Suppressor macrophage treated with lipopolysaccharide for 1 hour (primary cell): ENCODE measurements at regions not wholly inside any gene's neighbourhood (a gene's known extent, or its start where the extent isn't known, plus 50 kb on each side); places are given as distances from the start of the nearest gene placed in this dataset.

Experiments
- DNase-seq, 3 donors: peaks; one replicate each; pipeline ENCODE4 v3.0.0-alpha.2; 2020 to 2022

DNA sequence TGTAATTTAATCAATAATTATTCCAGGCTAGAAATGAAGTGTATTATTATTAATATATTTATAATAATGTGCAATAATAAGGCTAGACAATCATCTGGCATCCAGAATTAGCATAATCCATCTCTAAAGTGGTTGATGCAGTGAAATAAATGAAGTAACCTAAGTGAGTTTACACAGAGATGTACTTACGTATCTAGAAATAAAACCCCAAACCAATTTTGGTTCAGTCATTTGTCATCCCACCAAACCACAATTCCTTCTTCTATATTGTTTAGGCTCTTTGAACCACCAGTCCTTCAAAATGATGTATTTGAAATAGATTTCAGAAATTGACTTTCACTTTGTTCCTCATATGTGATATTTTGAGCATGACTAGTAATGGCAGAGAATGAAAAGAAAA is 247.6 kb upstream of the MIR17HG start:
- DNase-seq: no peak

DNA sequence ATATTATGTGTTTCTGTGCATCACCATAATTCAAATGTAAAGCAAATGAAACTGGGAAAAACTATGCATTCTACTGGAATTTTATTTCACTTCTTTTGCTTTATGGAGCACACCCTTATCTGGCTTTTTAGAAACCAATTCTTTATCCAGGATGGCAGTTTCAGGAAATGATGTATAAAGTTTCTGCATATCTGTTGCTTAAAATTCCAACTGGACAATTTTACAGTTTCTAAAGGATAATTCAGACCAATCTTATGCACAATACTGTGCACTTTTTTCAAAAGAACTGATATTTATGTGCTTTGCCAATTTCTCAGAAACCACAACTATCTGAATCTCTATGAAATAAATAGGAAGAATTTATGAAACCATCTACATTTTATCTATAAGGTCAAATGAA is 246.5 kb upstream of the MIR17HG start:
- no peak for DNase-seq

DNA sequence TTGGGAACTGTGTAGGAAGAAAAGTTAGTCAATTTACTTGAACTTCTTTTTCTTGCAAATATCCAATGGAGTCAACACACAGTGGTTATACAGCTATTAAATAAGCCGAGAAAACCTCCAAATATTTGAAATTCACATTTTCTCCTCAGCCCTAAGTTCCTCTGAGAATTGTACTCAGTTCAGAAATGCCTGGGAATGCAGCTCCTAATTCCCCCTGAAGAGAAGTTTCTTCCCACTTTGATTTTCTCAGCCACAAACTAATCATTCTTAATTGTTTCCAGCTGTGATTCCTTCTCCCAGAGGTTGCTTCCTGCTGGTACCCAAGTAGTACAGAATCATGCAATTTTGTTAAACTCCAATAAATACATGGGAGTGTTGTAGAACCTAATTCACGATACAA is 246.1 kb upstream of the MIR17HG start:
- DNase-seq: no peak

DNA sequence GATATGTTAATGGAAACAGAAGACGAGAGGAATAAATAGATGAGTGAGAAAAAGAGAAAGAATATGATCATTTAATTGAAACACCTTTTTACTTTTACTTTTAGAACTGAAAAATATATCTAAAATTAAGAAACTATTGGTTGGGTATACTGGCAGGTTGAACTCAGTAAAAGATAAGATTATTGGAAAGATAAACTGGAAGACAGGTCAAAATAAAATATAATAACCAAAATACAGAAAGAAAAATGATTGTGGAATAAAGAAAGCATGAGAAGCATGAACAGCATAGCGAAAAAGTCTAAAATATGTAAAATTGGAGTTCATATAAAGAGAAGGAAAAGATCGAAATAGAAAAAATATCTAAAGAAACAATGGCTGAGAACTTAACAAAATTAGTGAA is 242.2 kb upstream of the MIR17HG start:
- no peak for DNase-seq

DNA sequence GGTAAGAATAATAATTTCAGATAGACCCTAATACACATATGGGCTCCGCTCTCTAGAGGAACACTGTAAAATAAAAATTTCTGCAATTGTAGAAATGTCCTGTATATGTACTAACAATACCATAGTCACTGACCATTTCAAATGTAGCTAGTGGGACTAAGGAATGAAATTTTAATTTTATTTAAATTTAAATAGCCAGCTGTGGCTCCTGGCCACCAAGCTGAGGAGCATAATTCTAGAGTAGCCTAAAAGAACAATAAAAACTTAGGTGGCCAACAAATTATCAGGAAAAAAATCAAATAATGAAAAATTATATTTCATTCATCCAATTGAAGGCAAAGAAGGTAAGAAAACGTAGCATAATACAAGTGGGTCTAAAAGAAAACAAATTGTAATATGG is 240.9 kb upstream of the MIR17HG start:
- DNase-seq: no peak

DNA sequence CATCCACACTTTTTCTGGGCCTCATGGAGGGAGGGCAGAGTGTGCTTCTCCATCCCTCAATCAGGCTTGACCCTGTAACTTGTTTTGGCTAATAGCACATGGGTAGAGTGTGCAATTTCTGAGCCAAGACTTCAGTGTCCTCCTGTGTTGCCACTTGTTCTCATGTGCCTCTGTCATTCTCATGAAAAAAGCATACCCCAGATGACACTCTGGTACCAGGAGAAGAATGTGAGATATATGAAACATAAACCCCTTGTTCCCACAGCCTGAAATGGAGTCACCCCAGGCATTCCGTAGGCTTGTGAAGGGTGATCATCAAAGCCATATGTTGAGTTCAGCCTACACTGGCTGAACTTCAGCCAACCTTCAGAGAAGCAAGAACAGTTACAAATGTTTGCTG is 239.2 kb upstream of the MIR17HG start:
- no peak for DNase-seq

DNA sequence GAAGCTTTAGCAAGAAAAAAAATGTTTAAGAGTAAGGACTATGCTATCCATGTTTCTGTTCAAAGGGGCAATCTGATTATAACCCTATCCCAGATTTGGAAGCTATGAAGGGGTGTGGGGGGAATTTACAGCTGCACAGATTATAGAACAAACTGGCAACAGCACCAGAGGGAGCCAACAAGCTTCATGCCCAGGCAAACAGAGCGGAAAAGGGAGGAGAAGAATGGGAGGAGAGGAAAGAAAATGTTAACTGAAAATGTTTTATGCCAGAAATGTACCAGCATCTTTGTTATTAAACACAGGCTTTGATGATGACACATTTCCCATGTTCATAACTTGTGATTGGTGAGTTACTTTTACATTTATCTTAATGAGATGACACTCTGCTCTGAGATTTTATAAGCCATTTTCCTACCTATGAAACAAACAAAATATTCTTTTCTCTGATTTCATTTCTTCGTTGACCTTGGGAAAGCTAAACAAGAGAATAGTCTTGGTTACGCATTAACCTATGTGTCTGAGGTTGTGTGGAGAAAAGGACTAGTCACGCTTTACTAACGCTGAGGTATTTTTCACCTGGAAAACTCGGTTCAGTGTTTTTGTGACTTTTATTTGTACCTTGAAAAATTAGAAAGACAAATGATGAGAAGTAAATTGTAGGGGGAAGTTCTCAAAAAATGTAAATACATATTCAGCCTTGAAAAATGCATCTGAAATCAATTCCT is 235.8 kb upstream of the MIR17HG start:
- no peak for DNase-seq

DNA sequence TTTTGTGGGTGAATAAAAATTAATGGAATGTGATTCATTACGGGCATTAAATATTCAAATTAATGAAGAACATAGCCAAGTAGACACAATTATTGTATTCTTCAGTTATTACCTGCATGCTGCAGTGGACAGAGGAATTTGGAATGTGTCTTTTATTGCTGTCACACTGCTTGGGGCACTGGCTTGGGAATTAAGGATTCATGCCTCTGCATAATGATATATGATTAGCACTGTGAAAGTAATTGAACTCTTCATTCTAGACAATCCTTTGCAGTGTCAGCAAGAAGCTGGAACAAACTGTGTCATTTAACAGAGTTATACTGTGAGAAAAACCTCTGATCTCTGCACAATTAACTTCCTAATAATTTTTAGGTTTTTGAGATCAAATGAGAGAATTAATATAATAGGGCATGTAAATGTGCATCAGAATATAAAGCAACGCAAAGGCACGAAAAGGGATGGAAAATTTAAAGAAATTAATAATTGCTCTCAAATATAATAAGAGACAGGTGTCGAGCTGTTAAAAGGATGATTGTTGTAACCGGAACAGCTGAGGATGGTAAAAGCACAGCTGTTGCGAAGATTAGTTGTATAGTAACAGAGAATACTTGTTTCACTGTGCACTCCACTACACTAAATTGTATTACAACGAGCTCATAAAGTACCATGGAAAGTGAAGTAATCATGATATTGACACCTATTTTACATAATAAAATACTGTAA is 235.1 kb upstream of the MIR17HG start:
- no peak for DNase-seq

DNA sequence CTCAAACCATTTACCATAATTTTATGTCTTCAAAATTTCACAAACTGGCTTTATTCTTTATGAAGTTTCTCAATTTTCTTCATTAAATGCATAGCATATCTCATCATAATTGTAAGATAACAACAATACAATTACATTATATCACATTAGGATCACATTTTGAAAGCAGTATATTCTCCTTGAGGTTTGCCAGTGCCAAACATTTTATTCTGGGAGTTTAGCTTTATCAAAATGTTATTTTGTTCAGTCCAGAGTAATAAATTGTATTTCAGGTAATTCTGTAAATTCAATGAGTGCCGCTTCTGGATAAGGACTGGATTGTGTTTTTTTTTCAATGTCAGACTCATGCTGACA is 234.6 kb upstream of the MIR17HG start:
- no peak for DNase-seq

DNA sequence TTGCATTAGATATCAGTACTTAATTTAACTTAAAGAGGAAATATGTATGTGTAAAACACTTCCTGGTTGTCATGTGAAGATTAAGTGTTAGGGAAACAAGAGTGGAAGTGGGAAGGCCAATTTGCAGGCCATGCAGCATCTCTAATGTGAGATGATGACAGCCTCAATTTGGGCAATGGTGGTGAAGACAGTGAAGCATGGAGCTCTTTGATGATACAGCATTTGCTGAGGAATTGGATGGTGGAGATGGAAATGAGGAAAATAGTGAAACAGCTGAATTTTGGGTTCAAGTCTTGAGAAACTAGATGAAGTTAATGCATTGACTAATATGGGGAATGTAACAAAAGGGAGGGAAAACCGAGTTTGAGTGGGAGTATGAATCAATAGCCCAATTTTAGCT is 231.7 kb upstream of the MIR17HG start:
- DNase-seq: peak in 1 of 3 donors; percentile 17

DNA sequence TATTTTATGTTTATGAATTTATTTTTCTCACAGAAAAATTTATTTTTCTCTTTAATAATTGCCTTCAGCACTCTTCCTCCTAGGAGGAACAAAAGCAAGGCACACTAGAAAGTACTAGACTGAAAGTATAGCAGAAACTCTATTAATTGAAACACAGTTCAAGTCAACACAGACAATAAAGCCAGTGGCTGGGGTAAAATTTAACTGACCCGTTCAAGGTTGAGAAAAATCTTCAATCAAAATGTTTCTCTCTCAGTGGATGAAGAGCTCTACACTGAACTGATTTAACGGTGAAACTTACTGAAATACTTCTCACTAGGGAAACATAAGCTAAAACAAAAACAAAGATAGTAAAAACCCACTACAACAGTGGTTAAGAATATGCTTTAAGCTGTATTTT is 230.1 kb upstream of the MIR17HG start:
- no peak for DNase-seq

DNA sequence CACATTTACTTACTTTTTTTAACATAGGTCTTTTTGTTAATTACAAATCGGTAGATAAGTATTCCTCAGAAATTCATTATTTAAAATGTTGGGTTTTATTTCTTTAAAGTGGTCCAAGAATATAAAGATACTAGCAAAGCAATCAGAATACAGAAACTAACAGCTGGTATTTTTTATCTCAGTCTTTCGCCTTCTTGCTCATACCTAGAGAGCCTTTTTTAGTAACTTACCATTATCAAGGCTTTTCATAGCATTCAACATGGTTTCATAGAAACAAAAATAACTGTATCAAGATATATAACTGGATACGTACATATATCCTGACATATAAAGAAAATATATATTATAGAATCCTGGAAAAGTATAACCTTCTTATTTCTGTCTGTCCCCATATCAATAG is 227.8 kb upstream of the MIR17HG start:
- DNase-seq: no peak

DNA sequence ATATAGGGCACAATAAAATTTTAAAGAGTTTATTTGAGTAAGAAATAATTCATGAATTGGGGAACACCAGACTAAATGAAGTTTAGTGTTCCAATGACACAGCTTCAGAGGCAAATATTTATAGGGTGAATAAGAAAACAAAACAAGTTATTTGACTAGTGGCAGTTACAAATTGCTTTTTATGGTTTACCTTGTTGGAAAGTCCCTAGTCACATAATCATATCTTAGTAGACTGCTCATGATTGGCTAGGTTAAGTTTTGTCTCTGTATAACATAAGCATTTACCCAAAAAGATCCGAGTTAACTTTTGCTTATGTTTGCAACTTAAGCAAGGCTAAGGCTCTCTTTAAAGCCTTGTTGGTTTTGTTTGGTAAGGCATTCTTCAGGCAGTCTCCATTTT is 224.7 kb upstream of the MIR17HG start:
- DNase-seq: no peak

DNA sequence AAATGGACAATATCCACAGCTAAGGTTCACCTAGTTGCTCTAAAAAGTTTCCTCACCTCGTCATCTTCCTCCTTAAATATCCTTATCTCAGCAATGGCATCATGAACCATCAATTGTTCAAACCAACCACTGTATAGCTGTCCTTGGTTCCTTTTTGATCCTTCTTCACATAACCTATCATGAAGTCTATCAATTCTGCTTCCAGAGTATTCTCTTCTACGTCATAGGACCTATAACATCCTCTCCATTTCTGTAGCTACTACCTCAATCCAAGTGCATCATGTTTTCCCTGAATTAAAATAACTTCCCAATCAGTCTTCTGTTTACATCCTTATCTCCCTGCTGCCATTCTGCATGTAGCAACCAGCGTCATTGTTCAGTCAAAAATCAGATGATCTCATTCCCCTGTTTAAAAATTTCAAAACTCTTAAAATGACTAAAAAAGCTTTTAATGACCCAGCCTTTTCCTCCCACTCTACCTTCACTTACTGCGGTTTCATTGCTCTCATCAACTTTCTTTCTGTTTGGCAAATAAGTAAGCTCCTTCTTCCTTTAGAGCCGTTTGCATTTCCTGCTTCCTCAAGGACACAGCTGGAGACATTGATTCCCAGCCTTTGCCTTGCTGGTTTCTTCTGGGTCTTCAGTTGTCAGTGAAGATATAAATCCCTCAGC is 223.9 kb upstream of the MIR17HG start:
- peak in 2 of 3 donors; percentile 20 to 33 for DNase-seq

DNA sequence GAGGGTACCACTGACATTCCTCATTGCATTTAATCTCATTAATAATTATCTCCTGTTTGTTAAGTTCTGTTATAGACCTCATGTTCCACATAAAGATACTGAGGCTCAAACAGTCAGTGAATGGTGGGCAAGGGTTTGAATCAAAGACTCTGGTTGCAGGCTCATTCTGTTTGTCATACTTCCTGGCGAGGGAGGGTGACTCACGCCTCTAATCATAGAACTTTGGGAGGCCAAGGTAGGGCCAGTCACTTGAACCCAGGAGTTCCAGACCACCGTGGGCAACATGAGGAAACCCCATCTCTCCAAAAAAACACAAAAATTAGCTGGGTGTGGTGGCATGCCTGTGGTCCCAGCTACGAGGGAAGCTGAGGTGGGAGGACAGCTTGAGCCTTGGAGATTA is 220.7 kb upstream of the MIR17HG start:
- DNase-seq: peak in 1 of 3 donors; percentile 26

DNA sequence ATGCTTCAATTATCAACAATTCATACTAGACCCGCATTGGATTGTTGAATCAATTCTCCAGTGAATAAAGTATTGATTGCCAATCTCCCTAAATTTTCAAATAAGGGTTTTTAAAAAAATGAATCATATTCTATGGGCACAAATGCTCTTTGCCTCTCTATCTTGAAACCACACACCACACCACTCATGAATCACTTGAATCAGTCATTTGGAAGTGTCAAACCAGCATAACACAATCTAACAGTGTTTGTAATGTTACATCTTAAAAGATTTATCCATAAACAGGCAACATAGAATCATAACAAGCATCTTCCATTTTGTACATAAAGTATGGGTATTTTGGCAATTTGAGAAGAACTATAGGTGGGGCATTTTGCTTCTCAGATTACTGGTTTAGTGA is 219.5 kb upstream of the MIR17HG start:
- DNase-seq: no peak

DNA sequence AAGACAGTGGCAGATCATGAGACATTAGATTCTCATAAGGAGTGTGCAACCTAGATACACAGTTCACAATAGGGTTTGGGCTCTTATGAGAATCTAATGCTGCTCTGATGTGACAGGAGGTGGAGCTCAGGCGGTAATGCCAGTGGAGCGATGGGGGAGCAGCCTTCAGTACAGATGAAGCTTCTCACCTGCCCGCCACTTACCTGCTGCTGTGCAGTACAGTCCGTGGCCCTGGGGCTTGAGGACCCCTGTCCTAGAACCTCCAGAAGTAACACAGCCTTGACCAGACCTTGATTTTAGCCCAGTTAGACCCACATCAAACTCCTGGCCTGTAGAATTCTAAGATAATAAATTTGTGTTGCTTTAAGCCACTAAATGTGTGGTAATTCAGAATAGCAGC is 215.1 kb upstream of the MIR17HG start:
- no peak for DNase-seq

DNA sequence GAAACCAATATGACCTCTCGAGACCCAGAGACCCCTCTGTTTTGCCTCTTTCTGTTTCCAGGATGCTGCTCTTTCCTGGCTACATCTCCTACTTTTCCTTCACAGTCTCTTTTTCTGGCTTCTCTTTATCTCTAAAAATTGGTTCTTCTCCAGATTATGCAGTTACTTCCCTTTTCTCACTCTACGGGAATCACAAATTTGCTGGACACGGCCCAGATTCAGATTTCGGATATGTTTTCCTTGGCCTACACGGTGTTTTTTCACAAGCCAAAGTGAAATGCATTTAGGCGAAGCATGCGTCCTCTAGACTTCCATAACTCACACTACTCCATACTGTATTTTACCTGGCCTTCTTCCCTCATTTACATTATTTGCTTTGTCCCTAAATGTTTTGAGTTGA is 214.7 kb upstream of the MIR17HG start:
- DNase-seq: no peak

DNA sequence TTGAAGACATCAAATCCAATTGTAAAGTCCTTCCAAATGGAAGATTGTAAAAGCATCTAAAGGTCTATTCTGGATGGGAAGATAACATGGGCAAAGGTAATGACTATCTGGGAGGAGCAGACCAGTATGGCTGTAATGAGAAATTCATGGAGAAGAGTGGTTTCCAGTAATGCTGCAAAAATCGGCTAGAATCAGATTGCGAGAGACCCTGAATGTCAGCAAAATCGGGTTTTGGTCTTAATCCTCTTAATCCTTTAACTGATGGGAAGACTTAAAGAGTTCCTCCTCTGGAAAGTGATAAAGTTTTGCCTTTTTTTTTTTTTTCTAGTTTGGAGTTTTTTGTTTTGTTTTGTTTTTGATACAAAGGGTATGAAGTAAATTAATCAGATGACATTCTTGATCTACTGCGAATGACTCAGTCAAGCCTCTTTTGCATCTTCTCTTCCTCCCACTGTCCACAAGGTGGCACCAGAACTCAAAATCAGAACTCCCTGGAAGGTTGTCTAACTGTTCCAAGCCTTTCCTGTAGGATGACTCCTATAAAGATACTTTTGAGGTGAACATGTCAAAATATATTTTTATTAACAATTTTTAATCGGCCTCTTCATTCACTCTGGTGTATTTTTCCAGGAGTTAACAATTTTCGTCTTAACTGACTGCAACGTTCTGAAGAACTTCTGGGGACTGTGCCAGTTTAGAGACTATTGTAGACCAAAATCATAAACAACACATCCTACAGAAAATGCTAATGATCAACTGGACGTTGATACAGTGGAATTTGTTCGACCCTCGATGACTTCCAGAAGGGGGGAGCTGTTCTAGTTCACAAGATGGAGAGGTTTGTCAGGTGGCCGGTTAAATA is 213.3 kb upstream of the MIR17HG start:
- peak; percentile 73 to 85 (median 79) for DNase-seq

DNA sequence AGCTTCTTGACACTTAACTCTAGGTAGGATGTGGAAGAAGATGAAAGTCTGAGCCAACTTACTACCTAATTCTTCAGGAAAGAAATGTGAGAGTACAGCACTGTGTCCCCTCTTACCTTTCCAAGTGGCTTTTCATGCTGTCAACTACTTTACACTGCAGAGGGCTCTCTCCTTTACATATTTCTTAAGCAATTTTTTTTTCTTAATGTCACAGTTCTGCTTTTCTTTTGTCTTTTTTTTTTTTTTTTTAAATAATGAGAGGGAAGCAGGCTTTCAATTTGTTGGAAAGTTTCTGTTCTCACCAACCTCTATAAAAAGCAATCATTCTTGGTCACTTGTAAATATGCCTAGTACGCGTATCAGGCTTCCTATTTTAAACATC is 212.7 kb upstream of the MIR17HG start:
- DNase-seq: peak; percentile 11 to 62 (median 60)

DNA sequence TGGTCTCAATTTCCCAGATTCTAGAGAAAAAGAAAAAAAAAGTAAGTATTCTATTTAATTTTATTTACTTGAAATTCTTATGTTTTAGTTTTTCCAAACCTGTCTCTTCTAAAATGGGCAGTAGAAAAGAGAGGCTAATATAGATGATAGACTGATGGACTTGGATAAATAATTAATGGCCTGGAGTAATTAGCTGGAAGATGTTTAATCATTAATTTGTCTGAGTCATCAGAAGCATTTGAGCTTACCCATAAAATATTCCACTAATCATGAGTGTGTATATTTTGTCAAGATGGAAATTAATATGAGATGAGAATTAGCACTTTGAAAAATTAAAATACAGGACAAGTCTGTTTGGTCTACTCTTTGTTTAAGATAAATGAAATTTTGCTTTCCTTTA is 212.1 kb upstream of the MIR17HG start:
- no peak for DNase-seq

DNA sequence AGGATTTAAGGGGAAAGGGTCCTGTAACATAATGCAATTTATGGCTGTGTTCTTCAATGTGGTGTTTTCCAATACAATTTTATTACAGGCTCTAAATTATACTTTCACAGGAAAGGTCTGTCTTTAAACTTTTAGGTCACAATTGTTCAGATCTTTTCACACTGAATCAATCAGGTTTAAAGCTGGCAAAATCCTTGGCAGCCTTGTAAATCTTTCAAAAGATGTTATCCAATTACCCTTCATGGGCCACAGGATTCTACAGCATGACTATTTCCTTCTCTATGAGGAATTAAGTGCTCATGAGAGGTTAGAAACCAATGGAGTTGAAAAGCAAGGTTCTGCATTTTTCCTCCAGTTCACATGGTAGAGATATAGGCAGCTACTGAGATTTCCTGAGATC is 211.5 kb upstream of the MIR17HG start:
- DNase-seq: peak in 1 of 3 donors; percentile 31

DNA sequence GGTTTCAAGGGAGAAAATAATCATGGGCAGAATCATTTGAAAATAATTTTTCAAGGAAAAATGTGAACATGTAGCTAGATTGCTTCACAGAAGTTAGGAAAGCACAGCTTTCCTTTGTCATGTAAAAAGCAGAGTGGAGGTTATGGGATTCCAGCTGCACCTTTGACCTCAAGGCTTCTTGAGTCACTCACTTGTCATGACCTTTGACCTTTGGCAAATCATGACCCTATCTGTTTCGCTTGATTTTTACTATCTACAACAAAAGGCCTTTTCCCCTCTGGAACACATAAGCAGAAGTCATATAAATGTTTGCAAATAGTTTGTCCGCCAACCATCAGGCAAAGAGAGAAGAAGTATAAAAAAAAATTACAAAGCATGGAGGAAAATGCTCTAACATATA is 210.7 kb upstream of the MIR17HG start:
- peak in 2 of 3 donors; percentile 20 to 23 for DNase-seq
